Thoracic aorta (tissue), 2 donors: ENCODE measurements at regions not wholly inside any gene's neighbourhood (a gene's known extent, or its start where the extent isn't known, plus 50 kb on each side); places are given as distances from the start of the nearest gene placed in this dataset.

Experiments used
- ATAC-seq: fragments of 150-250 bp; one replicate; pipeline ENCODE4 v1.8.0; 2017; ENCODE audit warnings: low read depth; ENCODE audit not compliant: insufficient number of reproducible peaks, low FRiP score
- DNase-seq: peaks from one replicate; pipeline ENCODE4 v3.0.0-alpha.2; 2020; ENCODE audit warnings: low spot score
- H3K27ac ChIP-seq, 2 donors: fragments of 200-600 bp; sonication (generic); 1 replicate in 1 of 2; 2 replicates in 1 of 2; pipeline ENCODE4 v1.5.1; 2016; ENCODE audit warnings: mild to moderate bottlenecking in 2 of 2, moderate library complexity in 2 of 2
- H3K27me3 ChIP-seq: fragments of 200-600 bp; sonication (generic); replicated peaks from 2 replicates; pipeline ENCODE4 v1.6.0; 2016; ENCODE audit warnings: mild to moderate bottlenecking; ENCODE audit not compliant: insufficient read depth
- H3K36me3 ChIP-seq: fragments of 200-600 bp; sonication (generic); one replicate; pipeline ENCODE4 v1.5.1; 2016
- H3K4me1 ChIP-seq, 2 donors: fragments of 200-600 bp; sonication (generic); 1 replicate in 1 of 2; 2 replicates in 1 of 2; pipeline versions ENCODE4 v1.5.1 to v1.6.0; 2016; ENCODE audit warnings: low read depth in 2 of 2, mild to moderate bottlenecking in 1 of 2; ENCODE audit not compliant: control insufficient read depth in 1 of 2
- H3K4me3 ChIP-seq: fragments of 200-600 bp; sonication (generic); 2 replicates; pipeline ENCODE4 v1.5.1; 2016; ENCODE audit warnings: mild to moderate bottlenecking
- H3K9me3 ChIP-seq: fragments of 200-600 bp; sonication (generic); 2 replicates; pipeline ENCODE4 v1.5.1; 2016
- TF ChIP-seq, protein P1 (sequence below): fragments of 200-600 bp; sonication (generic); IDR thresholded peaks from one replicate; pipeline ENCODE4 v1.5.1; 2019; ENCODE audit warnings: antibody characterized with exemption

GRCh38 chr7:27399791-27400567, 157.4 kb downstream of the EVX1 start:
- no peak overlapping the region for H3K4me3 ChIP-seq
- H3K4me1 ChIP-seq, result no peaks in the 10 kb centered on the region
- TF ChIP-seq, protein P1, sequence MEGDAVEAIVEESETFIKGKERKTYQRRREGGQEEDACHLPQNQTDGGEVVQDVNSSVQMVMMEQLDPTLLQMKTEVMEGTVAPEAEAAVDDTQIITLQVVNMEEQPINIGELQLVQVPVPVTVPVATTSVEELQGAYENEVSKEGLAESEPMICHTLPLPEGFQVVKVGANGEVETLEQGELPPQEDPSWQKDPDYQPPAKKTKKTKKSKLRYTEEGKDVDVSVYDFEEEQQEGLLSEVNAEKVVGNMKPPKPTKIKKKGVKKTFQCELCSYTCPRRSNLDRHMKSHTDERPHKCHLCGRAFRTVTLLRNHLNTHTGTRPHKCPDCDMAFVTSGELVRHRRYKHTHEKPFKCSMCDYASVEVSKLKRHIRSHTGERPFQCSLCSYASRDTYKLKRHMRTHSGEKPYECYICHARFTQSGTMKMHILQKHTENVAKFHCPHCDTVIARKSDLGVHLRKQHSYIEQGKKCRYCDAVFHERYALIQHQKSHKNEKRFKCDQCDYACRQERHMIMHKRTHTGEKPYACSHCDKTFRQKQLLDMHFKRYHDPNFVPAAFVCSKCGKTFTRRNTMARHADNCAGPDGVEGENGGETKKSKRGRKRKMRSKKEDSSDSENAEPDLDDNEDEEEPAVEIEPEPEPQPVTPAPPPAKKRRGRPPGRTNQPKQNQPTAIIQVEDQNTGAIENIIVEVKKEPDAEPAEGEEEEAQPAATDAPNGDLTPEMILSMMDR, result no peak
- H3K9me3 ChIP-seq, result no peaks in the 10 kb centered on the region
- H3K36me3 ChIP-seq, result no peaks in the 10 kb centered on the region
- no peaks in the 10 kb centered on the region for H3K27me3 ChIP-seq
- DNase-seq (no peak), ATAC-seq (no peak)
- no peak overlapping the region for H3K27ac ChIP-seq

DNA sequence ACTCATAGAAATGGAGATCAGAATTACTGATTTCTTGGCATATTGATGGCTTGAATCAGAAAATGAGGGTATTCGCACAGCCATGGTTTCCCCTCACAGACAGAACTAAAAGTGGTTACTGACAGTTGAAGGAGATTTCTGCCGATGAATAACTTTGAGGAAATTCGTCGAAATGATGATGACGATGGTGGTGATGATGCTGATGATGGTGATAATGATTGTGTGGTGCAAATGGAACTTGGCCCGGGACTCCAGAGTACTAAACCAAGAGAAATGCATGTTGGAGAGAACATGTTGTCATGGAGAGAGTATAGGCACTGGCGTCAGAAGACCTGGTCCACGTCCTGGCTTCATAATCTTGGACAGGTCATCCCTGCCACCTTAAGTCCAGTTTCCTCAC, 163.2 kb downstream of the EVX1 start:
- H3K36me3 ChIP-seq, result no peaks in the 10 kb centered on the region
- DNase-seq (no peak), ATAC-seq (no peak)

DNA sequence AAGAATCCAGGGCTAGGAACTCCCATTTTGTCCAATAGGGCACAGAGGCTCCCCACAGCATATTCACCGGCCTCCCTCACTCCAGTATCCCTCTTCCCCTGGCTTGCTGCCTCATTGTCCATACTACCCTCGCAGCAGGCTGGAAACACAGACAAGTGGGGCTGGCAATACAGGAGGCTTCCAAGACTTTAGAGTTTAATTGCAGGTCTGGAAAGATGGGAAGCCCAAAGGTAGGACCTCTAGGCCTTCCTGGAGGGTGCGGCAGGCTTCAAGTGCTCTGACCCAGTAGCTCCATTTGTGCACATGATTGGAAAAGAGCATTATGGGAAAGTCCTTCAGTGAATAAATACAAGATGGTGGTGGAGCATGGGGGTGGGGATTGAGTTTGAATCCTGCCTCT, 166.7 kb downstream of the EVX1 start:
- DNase-seq, result no peak
- TF ChIP-seq, protein P1, result no peak
- H3K27ac ChIP-seq, result no peak overlapping the region
- H3K4me3 ChIP-seq, result no peak overlapping the region
- no peaks in the 10 kb centered on the region for H3K9me3 ChIP-seq
- ATAC-seq, result no peak
- H3K36me3 ChIP-seq, result no peaks in the 10 kb centered on the region
- H3K4me1 ChIP-seq, result no peaks in the 10 kb centered on the region
- no peaks in the 10 kb centered on the region for H3K27me3 ChIP-seq

More for the DNA sequence above, 163.2 kb downstream of the EVX1 start:
- Histone ChIP-seq H3K9me3 (no peaks in the 10 kb centered on the region), H3K4me1 (no peaks in the 10 kb centered on the region), H3K27ac (no peak overlapping the region), H3K27me3 (no peaks in the 10 kb centered on the region), H3K4me3 (no peak overlapping the region)
- TF ChIP-seq, protein P1, result no peak

DNA sequence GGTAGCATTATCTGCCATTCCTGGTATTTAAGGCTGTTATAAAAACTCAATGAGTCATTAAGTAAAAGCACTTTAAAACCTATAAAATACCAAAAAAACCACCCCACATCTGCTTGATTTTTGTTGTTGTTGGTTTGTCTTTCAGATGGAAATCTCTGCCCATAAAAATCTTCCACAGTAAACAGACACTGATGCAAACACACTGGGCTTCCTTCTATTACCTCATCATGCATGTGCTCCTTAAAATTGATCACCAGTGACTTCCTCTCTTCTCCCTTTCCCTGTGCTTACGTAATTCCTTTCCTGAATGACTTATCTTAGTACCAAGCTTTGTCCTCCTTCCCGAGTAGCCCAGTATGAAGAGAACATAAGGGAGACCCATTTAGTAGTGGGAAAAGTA, 167.2 kb downstream of the EVX1 start:
- ATAC-seq (no peak), DNase-seq (no peak)

DNA sequence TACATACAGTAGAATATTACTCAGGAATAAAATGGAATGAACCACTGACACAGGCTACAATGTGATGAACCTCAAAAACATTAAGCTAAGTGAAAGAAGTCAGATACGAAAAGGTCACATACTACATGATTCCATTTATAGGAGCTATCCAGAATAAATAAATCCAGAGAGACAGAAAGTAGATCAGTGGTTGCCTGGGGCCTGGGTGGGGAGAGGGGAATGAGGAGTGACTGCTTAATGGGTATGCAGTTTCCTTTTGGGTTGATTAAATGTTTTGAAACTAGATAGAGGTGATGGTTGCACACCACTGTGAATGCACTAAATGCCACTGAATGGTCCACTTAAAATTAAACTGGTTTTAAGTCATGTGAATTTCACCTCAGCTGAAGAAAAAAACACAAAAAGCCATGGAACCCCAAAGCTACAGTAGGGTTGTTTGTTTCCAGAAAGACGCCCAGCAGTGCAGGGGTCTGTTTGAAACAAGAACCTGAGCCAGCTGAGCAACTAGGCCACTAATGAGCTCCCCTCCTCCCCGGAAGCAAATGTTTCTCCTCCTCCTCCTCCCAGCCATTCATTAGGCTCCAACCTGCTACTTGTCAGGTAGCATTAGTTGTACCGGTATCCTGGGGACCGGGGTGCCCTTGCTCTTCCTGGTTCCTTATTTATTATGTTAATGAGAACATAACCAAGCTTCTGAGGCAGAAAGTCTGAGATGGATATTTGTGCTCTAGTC, 168.4 kb downstream of the EVX1 start:
- Histone ChIP-seq H3K27me3 (no peaks in the 10 kb centered on the region), H3K4me1 (no peaks in the 10 kb centered on the region), H3K36me3 (no peaks in the 10 kb centered on the region), H3K4me3 (no peak overlapping the region), H3K9me3 (no peaks in the 10 kb centered on the region), H3K27ac (no peak overlapping the region)
- ATAC-seq, result no peak
- TF ChIP-seq, protein P1, result no peak
- no peak for DNase-seq

More for the DNA sequence above, 167.2 kb downstream of the EVX1 start:
- Histone ChIP-seq H3K9me3 (no peaks in the 10 kb centered on the region), H3K4me3 (no peak overlapping the region), H3K36me3 (no peaks in the 10 kb centered on the region), H3K4me1 (no peaks in the 10 kb centered on the region), H3K27ac (no peak overlapping the region), H3K27me3 (no peaks in the 10 kb centered on the region)
- TF ChIP-seq, protein P1, result no peak
